Islet precursor cell (in vitro differentiated cells): ENCODE measurements at regions not wholly inside any gene's neighbourhood (a gene's known extent, or its start where the extent isn't known, plus 50 kb on each side); places are given as distances from the start of the nearest gene placed in this dataset.
"Not testable (repeated sequence)": the region's sequence is repeated elsewhere in the genome, so short reads cannot be mapped to it uniquely, and the experiment has no call there.

Experiments
- DNase-seq: peaks from one replicate; pipeline ENCODE4 v3.0.0-alpha.2; 2018

DNA sequence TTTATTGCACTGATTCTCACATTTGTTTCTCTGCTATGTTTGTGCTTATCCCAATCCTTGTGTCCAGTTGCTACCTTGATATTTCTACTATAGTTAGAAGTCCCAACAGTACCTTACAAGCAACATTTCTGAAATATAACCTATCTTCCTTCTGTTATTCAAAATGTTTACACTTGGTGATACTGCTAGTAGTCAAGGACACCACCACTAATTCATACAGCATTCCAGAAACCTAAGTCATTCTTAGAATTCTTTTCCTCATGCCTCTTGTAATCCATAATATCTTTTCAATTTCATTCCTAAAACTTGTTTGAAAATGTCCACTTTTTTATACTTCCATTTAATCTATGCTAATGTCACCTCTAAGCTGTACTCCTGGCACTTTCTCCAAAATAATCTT, 2132.1 kb downstream of the NCAM2 start:
- no peak for DNase-seq

GRCh38 chr21:23131177-23131576, 2133.0 kb downstream of the NCAM2 start:
- DNase-seq, result no peak

GRCh38 chr21:23138797-23139196, 2140.6 kb downstream of the NCAM2 start:
- no peak for DNase-seq

DNA sequence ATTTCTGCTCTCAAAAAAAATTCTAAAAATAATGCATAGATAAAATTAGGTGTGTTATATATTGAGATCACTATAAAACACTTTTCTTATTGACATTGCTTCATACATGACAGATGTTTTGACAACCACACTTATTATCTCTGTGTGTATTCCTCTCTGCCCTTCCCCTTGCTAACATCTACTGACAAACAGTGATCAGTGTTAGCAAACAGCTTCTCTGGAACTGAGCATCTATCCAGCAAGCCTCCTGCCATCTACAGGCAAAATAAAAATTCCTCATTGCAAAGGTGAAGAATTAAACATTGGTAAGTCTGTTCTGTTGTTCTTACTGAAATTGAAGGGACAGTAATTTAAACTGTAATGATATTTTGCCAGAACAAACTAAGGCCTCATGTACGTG, 2153.9 kb downstream of the NCAM2 start:
- DNase-seq, result no peak

GRCh38 chr21:23153842-23154241, 2155.6 kb downstream of the NCAM2 start:
- DNase-seq, result not testable (repeated sequence)

- DNase-seq, result no peak
Measured at GRCh38 chr21:23155281-23155680, 2157.1 kb downstream of the NCAM2 start.

DNA sequence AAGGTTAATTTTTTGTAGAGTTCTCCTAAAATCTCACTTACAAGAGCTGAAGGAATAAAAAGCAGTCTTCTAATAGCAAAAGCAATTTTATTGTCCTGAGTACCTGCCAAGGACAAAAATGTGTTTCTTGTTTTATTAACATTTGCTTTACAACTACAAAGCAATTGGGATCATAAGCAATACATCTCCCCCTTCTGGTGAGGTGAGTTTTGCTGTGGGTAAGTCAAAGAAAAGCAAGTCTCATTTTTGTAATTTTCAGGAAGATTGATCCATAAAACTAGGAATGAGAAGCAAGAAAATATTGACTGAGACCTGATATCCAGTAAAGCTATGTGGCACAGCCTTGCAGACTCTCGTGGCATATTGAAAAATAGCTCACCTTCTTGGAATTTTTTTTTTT, 2162.7 kb downstream of the NCAM2 start:
- DNase-seq, result no peak

- no peak for DNase-seq
Measured at GRCh38 chr21:23162198-23162946, 2164.2 kb downstream of the NCAM2 start.
